HUES6 (cell line): ENCODE measurements at regions not wholly inside any gene's neighbourhood (a gene's known extent, or its start where the extent isn't known, plus 50 kb on each side); places are given as distances from the start of the nearest gene placed in this dataset.
A peak's percentile ranks its signal among the peaks of the same experiment; 100 is the strongest.
"Not testable (repeated sequence)": the region's sequence is repeated elsewhere in the genome, so short reads cannot be mapped to it uniquely, and the experiment has no call there.

Experiments used
- H3K27ac ChIP-seq: 2 replicates; pipeline ENCODE4 v1.7.0; 2013; ENCODE audit warnings: low read depth, mild to moderate bottlenecking, low read length, inconsistent platforms
- H3K27me3 ChIP-seq: 2 replicates; pipeline ENCODE4 v1.6.1; 2013; ENCODE audit warnings: low read length; ENCODE audit not compliant: control insufficient read depth, insufficient read depth
- H3K36me3 ChIP-seq: 2 replicates; pipeline ENCODE4 v1.6.1; 2013; ENCODE audit warnings: low read length; ENCODE audit not compliant: control insufficient read depth, insufficient read depth
- H3K4me1 ChIP-seq: 2 replicates; pipeline ENCODE4 v1.6.1; 2013; ENCODE audit warnings: low read length; ENCODE audit not compliant: control insufficient read depth, insufficient read depth
- H3K4me3 ChIP-seq: 2 replicates; pipeline ENCODE4 v1.5.1; 2013; ENCODE audit warnings: low read depth, low read length
- H3K9ac ChIP-seq: one replicate; pipeline ENCODE4 v1.6.1; 2013; ENCODE audit warnings: mild to moderate bottlenecking, low read length
- H3K9me3 ChIP-seq: 2 replicates; pipeline ENCODE4 v1.6.1; 2013; ENCODE audit warnings: low read depth, low read length; ENCODE audit not compliant: control insufficient read depth, insufficient read depth

DNA sequence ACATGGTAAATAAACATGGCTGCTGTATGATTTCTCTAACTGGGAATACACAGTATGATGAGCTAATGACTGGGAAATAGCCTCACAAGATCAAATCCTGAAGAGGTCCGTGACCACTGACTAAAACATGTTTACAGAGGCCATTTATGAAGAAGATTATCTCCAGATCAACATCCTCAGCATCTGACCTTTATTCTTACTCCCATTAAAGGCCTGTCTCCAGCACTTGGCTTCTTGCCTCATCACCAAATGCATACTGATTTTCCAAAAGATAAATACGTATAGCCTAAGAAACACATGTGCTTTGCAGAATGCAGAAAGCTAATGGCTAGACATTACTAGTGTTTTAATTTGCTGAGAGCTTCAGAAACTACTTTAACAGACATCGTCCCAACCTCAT, 108.0 kb upstream of the TSLP start:
- Histone ChIP-seq H3K36me3 (no peaks in the 10 kb centered on the region), H3K9ac (no peak overlapping the region), H3K4me1 (no peaks in the 10 kb centered on the region), H3K9me3 (no peaks in the 10 kb centered on the region), H3K4me3 (no peak overlapping the region), H3K27ac (no peak overlapping the region), H3K27me3 (no peaks in the 10 kb centered on the region)

DNA sequence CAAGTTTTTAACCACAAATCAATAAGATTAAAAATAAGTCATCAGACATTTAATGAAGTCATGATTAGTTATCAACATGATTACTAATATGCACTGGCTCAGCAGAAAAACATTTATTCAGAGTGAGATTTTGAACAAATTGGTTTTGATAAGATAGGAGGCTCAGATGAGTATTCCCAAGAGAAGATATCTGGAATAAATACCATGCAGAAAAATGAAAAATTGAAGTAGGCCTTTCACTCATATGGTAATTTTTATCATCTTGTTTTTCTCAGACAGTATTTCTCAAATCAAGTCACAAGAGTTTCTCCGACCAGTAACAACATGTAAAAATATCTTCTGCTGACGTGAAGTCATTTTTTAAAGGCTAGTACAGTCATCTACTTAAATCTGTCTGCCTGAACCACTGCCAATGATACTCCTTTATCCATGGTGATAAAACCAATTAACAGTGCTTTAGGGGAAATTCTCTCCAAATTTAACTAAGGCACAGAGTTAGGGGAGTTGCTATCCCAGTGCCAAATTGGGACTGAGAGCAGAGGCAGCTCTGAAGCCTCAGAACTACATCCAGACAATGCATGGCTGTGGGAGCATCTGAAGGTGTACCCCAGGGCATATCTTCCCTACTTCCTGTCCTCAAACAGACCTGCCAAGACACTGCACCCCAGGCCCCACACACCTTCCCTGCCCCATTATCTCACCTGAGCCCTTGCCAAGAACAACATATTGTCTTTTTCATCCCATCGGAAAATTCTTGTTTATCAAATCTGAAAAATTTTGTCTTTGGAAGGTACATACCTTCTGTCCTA, 105.5 kb upstream of the TSLP start:
- Histone ChIP-seq H3K4me3 (no peak overlapping the region), H3K27me3 (no peaks in the 10 kb centered on the region), H3K9me3 (no peaks in the 10 kb centered on the region), H3K36me3 (no peaks in the 10 kb centered on the region), H3K9ac (no peak overlapping the region), H3K4me1 (no peaks in the 10 kb centered on the region; the same call in 1 of the 2 replicates), H3K27ac (no peak overlapping the region)

DNA sequence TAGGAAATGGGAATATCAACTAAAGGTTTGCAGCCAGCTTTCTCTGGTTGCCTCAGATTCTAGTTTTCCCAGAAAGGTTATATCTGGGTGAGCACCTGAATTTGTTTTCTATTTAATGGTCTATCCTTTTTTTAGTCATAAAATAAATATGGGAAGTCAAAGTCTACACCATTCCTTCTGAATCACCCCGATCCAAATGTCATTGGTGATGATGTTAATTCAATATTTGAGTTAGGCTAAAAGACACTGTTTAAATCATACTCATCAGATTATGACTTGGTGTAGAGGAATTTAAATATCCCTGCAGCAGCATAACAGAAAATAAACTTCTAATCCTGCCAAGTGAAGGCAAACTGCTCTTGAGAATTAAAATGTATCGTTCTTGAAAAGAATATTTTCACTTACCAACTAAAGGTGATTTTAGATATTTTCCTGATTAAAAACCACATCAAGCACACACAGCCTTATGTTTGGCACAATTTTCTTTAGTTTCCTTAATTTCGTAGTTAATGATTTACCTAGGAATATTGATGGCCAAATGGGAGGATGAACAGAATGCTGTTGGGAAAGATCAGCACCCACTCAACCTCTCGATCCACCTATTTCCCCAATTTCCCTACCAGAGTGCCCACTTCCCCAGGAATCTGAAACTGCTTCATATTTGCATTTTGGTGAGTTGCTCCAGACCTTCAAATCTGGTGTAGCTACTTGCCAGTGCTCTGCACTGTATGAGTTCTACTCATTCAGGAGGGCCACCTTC, 103.1 kb upstream of the TSLP start:
- H3K36me3 ChIP-seq, result no peaks in the 10 kb centered on the region
- no peak overlapping the region for H3K27ac ChIP-seq
- H3K4me3 ChIP-seq, result no peak overlapping the region
- no peaks in the 10 kb centered on the region for H3K9me3 ChIP-seq
- no peaks in the 10 kb centered on the region for H3K27me3 ChIP-seq
- no peak overlapping the region for H3K9ac ChIP-seq
- H3K4me1 ChIP-seq, result no peaks in the 10 kb centered on the region; the same call in 1 of the 2 replicates

DNA sequence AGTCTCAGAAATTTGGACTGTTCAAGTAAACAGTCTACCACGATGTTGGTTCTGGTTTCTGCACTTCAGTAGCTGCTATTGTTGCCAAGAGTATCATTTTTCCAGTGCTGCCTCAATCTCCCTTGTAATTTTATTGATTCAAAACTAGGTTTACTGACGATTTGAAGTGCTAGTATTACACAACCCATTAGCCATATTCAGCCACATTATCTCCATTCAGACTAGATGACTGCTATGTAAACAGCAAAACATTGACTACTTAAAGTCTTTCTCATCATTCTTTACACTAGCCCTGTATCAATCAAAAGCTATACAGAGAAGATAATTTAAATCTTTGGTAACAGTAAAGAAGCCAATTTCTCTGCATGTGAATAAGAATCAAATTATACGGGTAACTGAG, 102.0 kb upstream of the TSLP start:
- Histone ChIP-seq H3K9ac (no peak overlapping the region), H3K27me3 (no peaks in the 10 kb centered on the region), H3K4me1 (no peaks in the 10 kb centered on the region; the same call in 1 of the 2 replicates), H3K36me3 (no peaks in the 10 kb centered on the region), H3K4me3 (no peak overlapping the region), H3K27ac (no peak overlapping the region), H3K9me3 (no peaks in the 10 kb centered on the region)

DNA sequence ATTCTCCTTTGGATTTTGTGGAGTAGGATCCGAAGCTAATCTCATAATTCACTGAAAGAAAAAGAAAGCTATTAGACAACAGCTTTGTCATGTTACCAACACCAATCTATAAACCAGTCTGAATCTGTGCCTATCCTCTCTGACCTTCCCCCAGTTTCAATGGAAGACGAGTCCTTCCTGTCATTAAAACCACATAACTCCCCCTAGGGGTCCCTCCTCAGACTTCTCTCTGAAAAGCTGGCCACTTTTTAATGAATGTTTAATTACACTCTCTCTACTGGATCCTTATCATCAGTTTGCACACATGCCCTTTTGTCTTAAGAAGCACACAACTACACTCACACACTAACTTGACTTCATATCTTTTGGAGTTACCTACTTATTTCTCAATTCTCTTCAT, 98.0 kb upstream of the TSLP start:
- no peaks in the 10 kb centered on the region for H3K36me3 ChIP-seq
- H3K4me1 ChIP-seq, result no peaks in the 10 kb centered on the region; the same call in 1 of the 2 replicates

DNA sequence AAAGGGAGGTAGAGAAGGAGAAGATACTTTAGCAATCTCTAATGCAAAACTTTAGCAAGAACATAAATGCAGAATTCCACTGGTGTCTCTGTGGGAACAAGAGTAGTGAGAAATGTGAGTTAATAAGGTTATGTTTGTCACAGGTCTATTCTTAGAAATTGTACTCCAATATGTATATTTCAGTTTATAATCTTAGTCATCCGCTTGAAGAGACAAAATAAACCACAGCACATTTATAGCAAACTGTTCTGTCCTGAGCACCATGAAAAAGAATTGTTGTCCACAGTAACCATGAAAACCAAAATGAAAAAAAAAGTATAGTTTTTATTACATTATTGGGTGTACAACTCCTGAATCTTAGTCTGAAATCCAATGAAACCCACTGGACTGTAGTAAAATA, 93.6 kb upstream of the TSLP start:
- Histone ChIP-seq H3K4me1 (no peaks in the 10 kb centered on the region), H3K36me3 (no peaks in the 10 kb centered on the region), H3K27me3 (no peaks in the 10 kb centered on the region), H3K27ac (no peak overlapping the region), H3K9me3 (peaks cover 4% of the 10 kb centered on the region; the same call in 1 of the 2 replicates), H3K9ac (no peak overlapping the region), H3K4me3 (no peak overlapping the region)

More for the DNA sequence above, 98.0 kb upstream of the TSLP start:
- H3K27ac ChIP-seq, result no peak overlapping the region
- no peaks in the 10 kb centered on the region for H3K9me3 ChIP-seq
- H3K9ac ChIP-seq, result no peak overlapping the region
- no peak overlapping the region for H3K4me3 ChIP-seq
- H3K27me3 ChIP-seq, result no peaks in the 10 kb centered on the region

DNA sequence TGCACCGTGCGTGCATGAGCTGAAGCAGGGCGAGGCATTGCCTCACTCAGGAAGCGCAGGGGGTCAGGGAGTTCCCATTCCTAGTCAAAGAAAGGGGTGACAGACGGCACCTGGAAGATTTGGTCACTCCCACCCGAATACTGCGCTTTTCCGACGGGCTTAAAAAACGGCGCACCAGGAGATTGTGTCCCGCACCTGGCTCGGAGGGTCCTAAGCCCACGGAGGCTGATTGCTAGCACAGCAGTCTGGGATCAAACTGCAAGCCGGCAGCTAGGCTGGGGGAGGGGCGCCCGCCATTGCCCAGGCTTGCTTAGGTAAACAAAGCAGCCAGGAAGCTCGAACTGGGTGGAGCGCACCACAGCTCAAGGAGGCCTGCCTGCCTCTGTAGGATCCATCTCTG, 85.6 kb upstream of the TSLP start:
- Histone ChIP-seq H3K9me3 (peaks cover 11% of the 10 kb centered on the region), H3K9ac (peak overlapping the region; percentile 53), H3K27ac (0 out of 2 replicates have a peak overlapping the region, but pooled peaks have one; percentile 53)
- H3K36me3 ChIP-seq, H3K4me1 ChIP-seq, H3K27me3 ChIP-seq, H3K4me3 ChIP-seq: not testable (repeated sequence)

DNA sequence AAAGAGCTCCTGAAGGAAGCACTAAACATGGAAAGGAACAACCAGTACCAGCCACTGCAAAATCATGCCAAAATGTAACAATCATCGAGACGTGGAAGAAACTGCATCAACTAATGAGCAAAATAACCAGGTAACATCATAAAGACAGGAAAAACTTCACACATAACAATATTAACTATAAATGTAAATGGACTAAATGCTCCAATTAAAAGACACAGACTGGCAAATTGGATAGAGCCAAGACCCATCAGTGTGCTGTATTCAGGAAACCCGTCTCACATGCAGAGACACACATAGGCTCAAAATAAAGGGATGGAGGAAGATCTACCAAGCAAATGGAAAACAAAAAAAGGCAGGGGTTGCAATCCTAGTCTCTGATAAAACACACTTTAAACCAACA, 83.9 kb upstream of the TSLP start:
- peaks cover 11% of the 10 kb centered on the region for H3K9me3 ChIP-seq
- not testable (repeated sequence) for H3K4me3 ChIP-seq, H3K36me3 ChIP-seq, H3K4me1 ChIP-seq, H3K27me3 ChIP-seq, H3K9ac ChIP-seq, H3K27ac ChIP-seq

DNA sequence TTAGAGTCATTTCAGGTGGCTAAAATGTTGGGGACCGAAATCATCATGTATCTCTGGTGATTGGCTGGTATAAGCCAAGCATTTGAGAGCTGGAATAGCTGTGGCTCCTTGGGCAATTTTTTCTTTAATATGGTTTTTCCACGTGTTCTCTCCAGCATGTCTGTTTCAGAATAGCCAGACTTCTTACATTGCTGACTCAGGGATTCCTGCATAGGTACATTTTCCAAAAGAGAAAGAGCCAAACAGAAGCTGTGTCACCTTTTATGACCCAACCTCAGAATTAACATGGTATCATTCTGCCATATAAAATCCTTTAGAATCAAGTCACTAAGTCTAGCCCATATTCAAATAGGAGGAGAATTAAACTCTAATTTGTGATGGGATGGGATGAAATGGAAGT, 74.8 kb upstream of the TSLP start:
- Histone ChIP-seq H3K27ac (no peak overlapping the region), H3K4me3 (no peak overlapping the region), H3K9ac (no peak overlapping the region), H3K4me1 (no peaks in the 10 kb centered on the region), H3K9me3 (peaks cover 5% of the 10 kb centered on the region; the same call in 1 of the 2 replicates), H3K36me3 (no peaks in the 10 kb centered on the region), H3K27me3 (no peaks in the 10 kb centered on the region)

DNA sequence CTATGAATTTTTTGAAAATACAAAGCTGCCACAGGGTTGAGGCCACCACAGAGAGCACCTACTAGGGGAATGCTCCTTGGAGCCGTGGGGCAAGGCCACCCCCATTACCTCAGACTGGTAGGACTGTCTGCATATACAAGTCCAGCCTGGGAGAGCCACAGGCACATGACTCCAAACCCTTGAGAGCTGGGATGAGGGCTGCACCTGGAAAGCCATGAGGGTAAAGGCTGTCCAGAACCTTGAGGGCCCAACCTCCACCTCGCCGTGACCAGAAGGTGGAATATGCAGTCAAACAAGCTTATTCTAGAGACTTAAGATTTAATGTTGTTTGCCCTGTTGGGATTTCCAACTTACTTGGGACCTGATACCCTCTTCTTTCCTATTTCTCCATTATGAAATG, 69.5 kb upstream of the TSLP start:
- no peak overlapping the region for H3K4me3 ChIP-seq
- peaks cover 5% of the 10 kb centered on the region; the same call in 1 of the 2 replicates for H3K9me3 ChIP-seq
- no peaks in the 10 kb centered on the region for H3K4me1 ChIP-seq
- no peaks in the 10 kb centered on the region for H3K27me3 ChIP-seq
- H3K9ac ChIP-seq, result no peak overlapping the region
- H3K27ac ChIP-seq, result no peak overlapping the region
- H3K36me3 ChIP-seq, result no peaks in the 10 kb centered on the region

DNA sequence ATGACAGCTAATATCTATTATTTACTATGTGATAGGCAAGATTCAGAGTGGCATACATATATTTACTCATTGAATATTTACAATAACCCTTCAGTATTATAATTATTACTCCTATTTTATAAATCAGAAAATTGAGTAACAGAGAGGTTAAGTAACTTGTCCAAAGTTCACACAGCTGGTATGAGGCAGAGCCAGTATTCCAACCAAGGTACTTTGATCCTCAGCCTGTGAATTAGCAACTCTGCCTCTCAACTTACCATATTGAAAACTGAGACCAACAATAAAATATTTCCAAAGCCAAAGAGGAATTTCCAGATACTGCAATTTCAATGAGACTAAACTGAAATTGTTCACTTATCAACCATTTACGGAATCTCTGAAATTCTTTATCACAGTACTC, 67.9 kb upstream of the TSLP start:
- Histone ChIP-seq H3K27me3 (no peaks in the 10 kb centered on the region), H3K4me3 (no peak overlapping the region), H3K36me3 (no peaks in the 10 kb centered on the region)

More for the DNA sequence above, 67.9 kb upstream of the TSLP start:
- Histone ChIP-seq H3K4me1 (no peaks in the 10 kb centered on the region), H3K9me3 (peaks cover 5% of the 10 kb centered on the region; the same call in 1 of the 2 replicates), H3K9ac (no peak overlapping the region), H3K27ac (no peak overlapping the region)
